PFSK-1 (cell line): ENCODE measurements at regions not wholly inside any gene's neighbourhood (a gene's known extent, or its start where the extent isn't known, plus 50 kb on each side); places are given as distances from the start of the nearest gene placed in this dataset.

Source experiments
- FOXP2 ChIP-seq: optimal IDR thresholded peaks from 2 replicates; pipeline ENCODE3; 2011; ENCODE audit warnings: borderline replicate concordance, control low read depth, inconsistent platforms; ENCODE audit not compliant: insufficient read depth; ENCODE audit errors: extremely low read length, extremely low read depth
- POLR2AphosphoS5 ChIP-seq: IDR thresholded peaks from 2 replicates; pipeline ENCODE4 v1.6.1; 2012; ENCODE audit warnings: low read depth, mild to moderate bottlenecking, control low read depth, low read length, moderate library complexity
- REST ChIP-seq, 2 experiments: IDR thresholded peaks; 2 replicates each; pipeline versions ENCODE4 v1.6.1 to v1.8.0; 2011 to 2012; ENCODE audit warnings: low read depth in 2 of 2, low read length in 2 of 2, control low read depth in 1 of 2, inconsistent platforms in 1 of 2, mild to moderate bottlenecking in 1 of 2, moderate library complexity in 1 of 2; ENCODE audit not compliant: insufficient read depth in 1 of 2
- SIN3A ChIP-seq: IDR thresholded peaks from 2 replicates; pipeline ENCODE4 v1.6.1; 2012; ENCODE audit warnings: mild to moderate bottlenecking, low read length, moderate library complexity, borderline replicate concordance; ENCODE audit not compliant: insufficient read depth
- TAF1 ChIP-seq: IDR thresholded peaks from 2 replicates; pipeline ENCODE4 v1.6.1; 2012; ENCODE audit warnings: low read length, control low read depth, borderline replicate concordance; ENCODE audit not compliant: insufficient read depth

DNA sequence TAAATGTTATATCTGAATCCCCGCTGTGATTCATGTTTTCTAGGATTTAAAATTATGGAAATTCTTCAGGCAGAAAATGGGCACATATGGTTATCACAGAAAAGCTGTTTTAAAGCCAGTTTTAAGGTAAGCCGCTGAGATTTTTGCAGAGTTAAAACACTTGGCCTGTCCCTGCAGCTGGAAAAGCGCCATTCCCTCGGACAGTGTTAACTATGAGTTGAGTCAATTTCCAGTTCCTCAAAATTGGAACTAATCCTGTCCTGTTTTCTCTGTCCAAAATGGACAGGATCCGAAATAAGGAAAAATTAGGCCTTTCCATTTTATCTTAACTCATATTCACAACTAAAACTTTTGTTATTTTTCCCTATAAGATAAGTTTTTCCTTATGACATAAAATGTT, 225.2 kb downstream of the SAMD5 start:
- TF ChIP-seq POLR2AphosphoS5: no peak
- no peak for TF ChIP-seq SIN3A
- TF ChIP-seq FOXP2: no peak
- TF ChIP-seq REST (IDR thresholded peaks at IDR 0.05; ENCODE audit: insufficient read depth in 1 of 2, low read depth in 2 of 2, low read length in 2 of 2): no peak
- TF ChIP-seq TAF1: no peak

- TF ChIP-seq TAF1 (no peak), FOXP2 (no peak), SIN3A (no peak), POLR2AphosphoS5 (no peak), REST (IDR thresholded peaks at IDR 0.05; ENCODE audit: insufficient read depth in 1 of 2, low read depth in 2 of 2, low read length in 2 of 2) (no peak)
These were observed 225.7 kb downstream of the SAMD5 start for GRCh38 chr6:147734151-147734550.

GRCh38 chr6:147735924-147736323, 227.4 kb downstream of the SAMD5 start:
- TF ChIP-seq REST (IDR thresholded peaks at IDR 0.05; ENCODE audit: insufficient read depth in 1 of 2, low read depth in 2 of 2, low read length in 2 of 2): no peak
- no peak for TF ChIP-seq FOXP2
- no peak for TF ChIP-seq POLR2AphosphoS5
- no peak for TF ChIP-seq SIN3A
- no peak for TF ChIP-seq TAF1

DNA sequence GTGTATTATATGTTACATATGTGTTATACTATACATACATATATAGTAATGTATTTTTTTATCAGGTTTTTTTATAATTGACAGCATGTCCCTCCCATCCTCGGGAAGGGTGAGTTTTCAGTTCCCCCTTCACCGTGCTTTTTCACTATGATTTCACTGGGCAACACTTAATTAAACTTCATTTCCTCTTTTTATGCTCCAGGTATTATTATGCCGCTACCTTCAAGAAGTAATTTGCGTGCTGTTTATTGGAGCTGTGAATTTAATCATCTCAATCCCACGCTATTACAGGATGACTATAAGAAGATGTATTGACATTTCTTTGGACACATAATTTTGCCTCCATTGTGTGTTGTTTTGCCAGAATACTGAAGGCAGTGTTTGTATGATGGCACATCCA, 228.6 kb downstream of the SAMD5 start:
- TF ChIP-seq REST (IDR thresholded peaks at IDR 0.05; ENCODE audit: insufficient read depth in 1 of 2, low read depth in 2 of 2, low read length in 2 of 2): no peak
- TF ChIP-seq POLR2AphosphoS5: no peak
- TF ChIP-seq SIN3A: no peak
- TF ChIP-seq TAF1: no peak
- TF ChIP-seq FOXP2: no peak

- TF ChIP-seq REST (IDR thresholded peaks at IDR 0.05; ENCODE audit: insufficient read depth in 1 of 2, low read depth in 2 of 2, low read length in 2 of 2) (no peak), SIN3A (no peak)
These were observed 229.6 kb downstream of the SAMD5 start for GRCh38 chr6:147738099-147738498.
